ENCODE measurements at regions not wholly inside any gene's neighbourhood (a gene's known extent, or its start where the extent isn't known, plus 50 kb on each side); places are given as distances from the start of the nearest gene placed in this dataset.
"Not testable (repeated sequence)": the region's sequence is repeated elsewhere in the genome, so short reads cannot be mapped to it uniquely, and the experiment has no call there.

DNA sequence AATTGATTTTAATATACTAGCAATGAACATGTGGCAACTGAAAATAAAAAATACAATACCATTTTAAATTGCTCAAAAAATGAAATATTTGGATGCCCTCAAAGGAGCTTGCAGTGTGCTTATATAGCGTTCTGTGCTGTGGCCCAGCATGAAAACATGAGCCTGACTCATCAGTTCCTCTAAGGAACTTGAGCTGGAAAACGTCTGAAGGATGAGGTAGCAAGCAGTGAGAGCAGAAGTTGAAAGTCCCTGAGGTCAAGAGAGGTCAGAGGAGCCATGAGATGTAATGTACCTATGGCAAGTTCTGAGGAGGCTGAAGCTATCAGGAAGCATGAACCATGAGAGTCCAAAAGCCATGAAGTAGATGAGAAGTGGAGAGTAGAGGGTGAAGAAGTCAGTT is 59.7 kb downstream of the HMGB3 start:
- Histone ChIP-seq H3K4me1 (no peaks in the 10 kb centered on the region), H3K36me3 (no peaks in the 10 kb centered on the region), H3K9me3 (no peaks in the 10 kb centered on the region), H3K27me3 (no peaks in the 10 kb centered on the region), H3K4me3 (no peak overlapping the region), H3K27ac (no peak overlapping the region)
- no peak for DNase-seq
- TF ChIP-seq, protein P1, sequence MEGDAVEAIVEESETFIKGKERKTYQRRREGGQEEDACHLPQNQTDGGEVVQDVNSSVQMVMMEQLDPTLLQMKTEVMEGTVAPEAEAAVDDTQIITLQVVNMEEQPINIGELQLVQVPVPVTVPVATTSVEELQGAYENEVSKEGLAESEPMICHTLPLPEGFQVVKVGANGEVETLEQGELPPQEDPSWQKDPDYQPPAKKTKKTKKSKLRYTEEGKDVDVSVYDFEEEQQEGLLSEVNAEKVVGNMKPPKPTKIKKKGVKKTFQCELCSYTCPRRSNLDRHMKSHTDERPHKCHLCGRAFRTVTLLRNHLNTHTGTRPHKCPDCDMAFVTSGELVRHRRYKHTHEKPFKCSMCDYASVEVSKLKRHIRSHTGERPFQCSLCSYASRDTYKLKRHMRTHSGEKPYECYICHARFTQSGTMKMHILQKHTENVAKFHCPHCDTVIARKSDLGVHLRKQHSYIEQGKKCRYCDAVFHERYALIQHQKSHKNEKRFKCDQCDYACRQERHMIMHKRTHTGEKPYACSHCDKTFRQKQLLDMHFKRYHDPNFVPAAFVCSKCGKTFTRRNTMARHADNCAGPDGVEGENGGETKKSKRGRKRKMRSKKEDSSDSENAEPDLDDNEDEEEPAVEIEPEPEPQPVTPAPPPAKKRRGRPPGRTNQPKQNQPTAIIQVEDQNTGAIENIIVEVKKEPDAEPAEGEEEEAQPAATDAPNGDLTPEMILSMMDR (IDR thresholded peaks at IDR 0.05), result no peak
- no peak for TF ChIP-seq POLR2A (IDR thresholded peaks at IDR 0.05)

DNA sequence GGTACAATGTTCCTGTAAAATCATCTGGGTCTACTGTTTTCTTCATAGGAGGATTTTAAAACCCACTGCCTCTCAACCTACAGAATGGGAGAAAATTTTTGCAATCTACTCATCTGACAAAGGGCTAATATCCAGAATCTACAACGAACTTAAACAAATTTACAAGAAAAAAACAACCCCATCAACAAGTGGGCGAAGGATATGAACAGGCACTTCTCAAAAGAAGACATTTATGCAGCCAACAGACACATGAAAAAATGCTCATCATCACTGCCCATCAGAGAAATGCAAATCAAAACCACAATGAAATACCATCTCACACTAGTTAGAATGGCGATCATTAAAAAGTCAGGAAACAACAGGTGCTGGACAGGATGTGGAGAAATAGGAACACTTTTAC is 83.2 kb downstream of the HMGB3 start:
- not testable (repeated sequence) for H3K4me1 ChIP-seq, H3K9me3 ChIP-seq, DNase-seq, H3K4me3 ChIP-seq, H3K27me3 ChIP-seq, H3K27ac ChIP-seq, H3K36me3 ChIP-seq

DNA sequence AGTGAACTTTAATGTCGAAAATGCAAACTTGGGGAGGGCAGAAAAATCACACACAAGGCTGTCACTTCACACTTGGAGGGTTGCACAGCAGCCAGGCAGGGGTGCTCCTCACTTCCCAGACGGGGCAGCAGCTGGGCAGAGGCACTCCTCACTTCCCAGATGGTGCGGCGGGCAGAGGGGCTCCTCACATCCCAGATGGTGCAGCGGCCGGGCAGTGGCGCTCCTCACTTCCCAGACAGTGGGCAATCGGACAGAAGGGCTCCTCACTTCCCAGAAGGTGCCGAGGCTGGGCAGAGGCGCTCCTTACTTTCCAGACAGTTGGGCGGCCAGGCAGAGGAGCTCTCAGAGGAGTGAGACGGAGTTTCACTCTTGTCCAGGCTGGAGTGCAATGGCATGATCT is 90.6 kb downstream of the HMGB3 start:
- Histone ChIP-seq H3K9me3 (no peaks in the 10 kb centered on the region), H3K27ac (no peak overlapping the region), H3K4me3 (no peak overlapping the region), H3K4me1 (no peaks in the 10 kb centered on the region), H3K27me3 (no peaks in the 10 kb centered on the region), H3K36me3 (no peaks in the 10 kb centered on the region)
- TF ChIP-seq POLR2A (IDR thresholded peaks at IDR 0.05), result no peak
- TF ChIP-seq, protein P1 (IDR thresholded peaks at IDR 0.05), result no peak
- no peak for DNase-seq

DNA sequence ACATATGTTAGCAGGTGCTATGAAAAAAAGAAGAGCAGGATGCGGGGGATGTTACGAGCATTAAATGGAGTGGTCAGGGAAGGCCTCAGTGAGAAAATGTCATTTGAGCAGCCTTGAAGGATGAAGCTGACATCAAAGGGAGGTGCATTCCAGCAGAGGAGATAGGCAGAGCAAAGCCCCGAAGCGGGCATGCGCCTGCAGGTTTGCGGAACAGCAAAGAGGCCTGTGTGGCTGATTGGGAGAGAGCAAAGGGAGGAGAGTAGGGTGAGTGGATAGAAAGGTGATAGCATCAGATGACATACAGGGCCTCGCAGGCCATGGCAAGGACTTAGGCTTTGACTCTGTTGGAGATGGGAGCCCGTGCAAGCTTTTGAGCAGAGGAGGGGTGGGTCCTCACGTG is 95.4 kb upstream of the GPR50 start:
- Histone ChIP-seq H3K9me3 (no peaks in the 10 kb centered on the region), H3K27ac (no peak overlapping the region), H3K4me3 (no peak overlapping the region), H3K4me1 (no peaks in the 10 kb centered on the region), H3K36me3 (no peaks in the 10 kb centered on the region), H3K27me3 (no peaks in the 10 kb centered on the region)
- TF ChIP-seq, protein P1 (IDR thresholded peaks at IDR 0.05), result no peak
- no peak for TF ChIP-seq POLR2A (IDR thresholded peaks at IDR 0.05)
- DNase-seq, result no peak

DNA sequence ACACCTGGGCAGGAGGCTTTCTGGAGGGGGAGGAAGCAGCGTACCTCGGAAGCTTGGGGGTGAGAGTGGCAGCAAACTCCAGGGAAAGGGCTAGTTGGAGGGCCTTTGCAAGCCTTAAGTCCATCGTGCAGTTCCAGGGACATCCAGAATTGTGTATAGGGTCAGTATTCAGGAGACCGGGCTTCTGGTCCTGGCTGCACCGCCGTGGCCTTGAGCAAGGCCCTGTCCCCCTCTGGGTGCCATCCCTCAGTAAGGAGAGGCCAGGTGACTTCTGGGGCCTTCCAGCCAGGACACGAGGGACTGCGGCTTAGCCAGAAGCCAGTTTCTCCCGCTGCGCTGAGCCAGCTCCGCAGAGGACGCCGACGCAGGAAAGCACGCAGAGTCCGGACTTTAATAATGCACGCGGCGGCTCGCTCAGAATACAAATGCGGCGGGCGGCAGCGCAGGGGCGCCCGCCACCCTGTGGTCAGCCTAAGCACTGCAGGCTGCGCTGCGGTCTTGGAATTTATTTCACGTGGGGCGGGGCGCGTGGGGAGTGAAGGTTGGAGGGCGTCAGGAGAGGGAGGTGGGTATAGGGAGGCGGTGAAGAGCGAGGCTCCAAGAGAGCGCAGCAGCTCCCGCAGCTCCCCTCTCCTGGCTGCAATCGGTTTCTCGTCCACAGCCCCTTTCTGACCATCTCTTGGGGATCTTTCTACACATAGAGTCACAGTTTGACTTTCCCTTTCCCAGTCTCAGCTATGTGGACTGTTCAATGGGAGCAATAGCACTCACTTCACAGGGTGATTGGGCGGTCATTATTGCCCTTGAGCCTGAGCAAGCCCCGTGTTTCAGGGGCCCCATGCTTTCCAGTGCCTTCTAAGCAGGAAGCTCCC is 94.1 kb upstream of the GPR50 start:
- H3K9me3 ChIP-seq, result no peaks in the 10 kb centered on the region
- H3K27ac ChIP-seq, result no peak overlapping the region
- peak overlapping the region in 1 of 4 donors; percentile 24 for H3K4me3 ChIP-seq
- H3K36me3 ChIP-seq, result no peaks in the 10 kb centered on the region
- no peaks in the 10 kb centered on the region for H3K27me3 ChIP-seq
- TF ChIP-seq POLR2A (IDR thresholded peaks at IDR 0.05), result no peak
- TF ChIP-seq, protein P1 (IDR thresholded peaks at IDR 0.05), result peak; percentile 71 to 86 (median 80)
- peak; percentile 29 to 70 (median 68) for DNase-seq
- H3K4me1 ChIP-seq, result no peaks in the 10 kb centered on the region

DNA sequence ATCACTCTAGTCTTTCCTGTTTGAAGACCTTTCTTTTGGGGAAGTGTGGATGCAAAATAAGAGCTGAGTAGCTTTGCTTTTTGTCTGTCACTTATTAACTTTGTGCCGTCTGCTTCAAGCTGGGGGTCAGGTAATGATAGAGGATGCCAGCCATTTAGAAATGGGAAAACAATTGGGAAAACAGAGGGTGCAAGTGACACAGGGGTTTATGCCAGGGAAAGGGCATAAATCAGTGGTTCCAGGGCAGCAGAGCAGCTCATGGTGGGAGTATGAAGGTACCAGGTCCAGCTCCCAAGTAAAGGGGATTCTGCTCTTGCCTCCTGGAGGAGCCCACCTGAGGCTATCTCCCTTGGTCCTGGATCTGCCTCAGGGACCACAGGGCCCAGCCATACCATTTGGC is 91.9 kb upstream of the GPR50 start:
- H3K9me3 ChIP-seq, result no peaks in the 10 kb centered on the region
- DNase-seq, result no peak
- TF ChIP-seq, protein P1 (IDR thresholded peaks at IDR 0.05), result no peak
- no peak for TF ChIP-seq POLR2A (IDR thresholded peaks at IDR 0.05)
- no peak overlapping the region for H3K4me3 ChIP-seq
- no peaks in the 10 kb centered on the region for H3K36me3 ChIP-seq
- H3K27ac ChIP-seq, result no peak overlapping the region
- no peaks in the 10 kb centered on the region for H3K4me1 ChIP-seq
- H3K27me3 ChIP-seq, result no peaks in the 10 kb centered on the region

Measured in Peyer's patch (tissue), 4 donors.